Thyroid gland (tissue), 4 donors: ENCODE measurements at regions not wholly inside any gene's neighbourhood (a gene's known extent, or its start where the extent isn't known, plus 50 kb on each side); places are given as distances from the start of the nearest gene placed in this dataset.
"Not testable (repeated sequence)": the region's sequence is repeated elsewhere in the genome, so short reads cannot be mapped to it uniquely, and the experiment has no call there.

Experiments used
- DNase-seq, 2 donors: peaks; one replicate each; pipeline ENCODE4 v3.0.0-alpha.2; 2019
- H3K27ac ChIP-seq, 3 donors: fragments of 200-600 bp; sonication (generic); 1 replicate in 2 of 3; 2 replicates in 1 of 3; pipeline ENCODE4 v1.5.1; 2016 to 2019; ENCODE audit warnings: mild to moderate bottlenecking in 1 of 3, moderate library complexity in 1 of 3
- H3K27me3 ChIP-seq: fragments of 200-600 bp; sonication (generic); one replicate; pipeline ENCODE4 v1.5.1; 2019
- H3K36me3 ChIP-seq, 2 donors: fragments of 200-600 bp; sonication (generic); one replicate each; pipeline ENCODE4 v1.5.1; 2016 to 2019
- H3K4me1 ChIP-seq, 2 donors: fragments of 200-600 bp; sonication (generic); one replicate each; pipeline ENCODE4 v1.5.1; 2017 to 2019
- H3K4me3 ChIP-seq, 3 donors: fragments of 200-600 bp; sonication (generic); replicated peaks in 1 of 3; 1 replicate in 2 of 3; 2 replicates in 1 of 3; pipeline ENCODE4 v1.5.1; 2016; ENCODE audit warnings: mild to moderate bottlenecking in 1 of 3
- H3K9me3 ChIP-seq: fragments of 200-600 bp; sonication (generic); one replicate; pipeline ENCODE4 v1.5.1; 2017
- POLR2A ChIP-seq, 2 donors: fragments of 450-650 bp; IDR thresholded peaks; one replicate each; pipeline ENCODE4 v1.6.1; 2017; ENCODE audit warnings: antibody characterized with exemption in 2 of 2, mild to moderate bottlenecking in 2 of 2, moderate library complexity in 1 of 2
- WGBS, 2 donors: methylation state at CpG; one replicate each; pipeline ENCODE4 v1.1.5; 2017; 5-methylcytosine and 5-hydroxymethylcytosine counted together
- intact Hi-C: fragments of 100-400 bp; cut with DNase I; formaldehyde crosslinking; loops from one replicate; pipeline ENCODE4 v1.15.1; 2023
- TF ChIP-seq, protein P1 (sequence below), 6 experiments: fragments of 200-600 bp in 3 of 6; fragments of 450-650 bp in 3 of 6; sonication (generic) in 3 of 6; IDR thresholded peaks; one replicate each; pipeline ENCODE4 v1.5.1; 2016 to 2019; ENCODE audit warnings: antibody characterized with exemption in 6 of 6, mild to moderate bottlenecking in 2 of 6, inconsistent platforms in 1 of 6, moderate library complexity in 1 of 6

DNA sequence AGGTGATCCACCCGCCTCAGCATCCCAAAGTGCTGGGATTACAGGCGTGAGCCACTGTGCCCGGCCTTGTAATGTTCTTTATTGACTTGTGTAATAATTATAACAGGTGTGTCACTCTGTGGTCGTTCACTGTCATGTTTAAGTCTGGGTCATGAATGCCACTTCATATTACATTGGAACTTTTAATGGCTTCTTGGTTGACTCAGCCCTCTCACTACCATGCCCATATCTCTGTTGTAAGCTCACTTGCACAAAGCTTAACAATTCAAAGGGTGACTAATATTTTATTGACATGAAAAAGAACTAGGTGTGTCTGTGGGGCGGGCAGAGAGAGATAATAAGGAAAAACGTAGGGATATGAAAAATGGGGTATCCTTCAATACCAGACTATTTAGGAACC is 639.7 kb upstream of the ACTRT1 start:
- intact Hi-C loops, result no loop called here
- Histone ChIP-seq H3K9me3 (no peaks in the 10 kb centered on the region), H3K4me1 (no peaks in the 10 kb centered on the region), H3K36me3 (no peaks in the 10 kb centered on the region), H3K27ac (no peak overlapping the region), H3K4me3 (no peak overlapping the region), H3K27me3 (no peaks in the 10 kb centered on the region)
- TF ChIP-seq POLR2A (IDR thresholded peaks at IDR 0.05), result no peak
- WGBS, 2 donors, result 91 to 92% methylated on average over 4 of the region's 6 CpGs
- no peak for DNase-seq

DNA sequence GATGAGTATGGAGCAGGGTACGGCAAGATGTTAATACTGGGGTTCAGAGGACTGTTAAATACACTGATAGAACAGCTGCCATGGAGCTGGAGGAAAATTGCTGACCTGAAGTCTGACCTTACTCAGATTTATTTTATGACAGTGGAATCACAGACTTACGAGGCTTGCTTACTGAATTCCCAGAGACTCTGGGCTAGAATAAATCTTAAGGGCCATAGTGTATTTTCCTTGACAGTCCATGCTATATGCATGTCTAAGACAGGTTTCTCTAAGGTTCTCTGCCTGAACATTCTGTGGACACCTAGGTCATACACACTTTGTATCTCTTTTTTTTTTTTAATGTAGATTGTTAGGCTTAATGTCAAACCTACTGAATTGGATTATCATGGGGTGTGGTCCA is 633.2 kb upstream of the ACTRT1 start:
- Histone ChIP-seq H3K27ac (no peak overlapping the region), H3K4me3 (no peak overlapping the region), H3K27me3 (no peaks in the 10 kb centered on the region), H3K4me1 (no peaks in the 10 kb centered on the region), H3K36me3 (no peaks in the 10 kb centered on the region), H3K9me3 (no peaks in the 10 kb centered on the region)
- intact Hi-C loops, result no loop called here
- no peak for TF ChIP-seq POLR2A (IDR thresholded peaks at IDR 0.05)
- TF ChIP-seq, protein P1, sequence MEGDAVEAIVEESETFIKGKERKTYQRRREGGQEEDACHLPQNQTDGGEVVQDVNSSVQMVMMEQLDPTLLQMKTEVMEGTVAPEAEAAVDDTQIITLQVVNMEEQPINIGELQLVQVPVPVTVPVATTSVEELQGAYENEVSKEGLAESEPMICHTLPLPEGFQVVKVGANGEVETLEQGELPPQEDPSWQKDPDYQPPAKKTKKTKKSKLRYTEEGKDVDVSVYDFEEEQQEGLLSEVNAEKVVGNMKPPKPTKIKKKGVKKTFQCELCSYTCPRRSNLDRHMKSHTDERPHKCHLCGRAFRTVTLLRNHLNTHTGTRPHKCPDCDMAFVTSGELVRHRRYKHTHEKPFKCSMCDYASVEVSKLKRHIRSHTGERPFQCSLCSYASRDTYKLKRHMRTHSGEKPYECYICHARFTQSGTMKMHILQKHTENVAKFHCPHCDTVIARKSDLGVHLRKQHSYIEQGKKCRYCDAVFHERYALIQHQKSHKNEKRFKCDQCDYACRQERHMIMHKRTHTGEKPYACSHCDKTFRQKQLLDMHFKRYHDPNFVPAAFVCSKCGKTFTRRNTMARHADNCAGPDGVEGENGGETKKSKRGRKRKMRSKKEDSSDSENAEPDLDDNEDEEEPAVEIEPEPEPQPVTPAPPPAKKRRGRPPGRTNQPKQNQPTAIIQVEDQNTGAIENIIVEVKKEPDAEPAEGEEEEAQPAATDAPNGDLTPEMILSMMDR (IDR thresholded peaks at IDR 0.05), result no peak
- no peak for DNase-seq
- WGBS, 2 donors, result 75 to 86% methylated on average over 2 of the region's 2 CpGs

- no peak overlapping the region for H3K27ac ChIP-seq
- no peak for DNase-seq
- H3K36me3 ChIP-seq, result no peaks in the 10 kb centered on the region
- H3K4me3 ChIP-seq, result no peak overlapping the region
- no peaks in the 10 kb centered on the region for H3K4me1 ChIP-seq
- H3K27me3 ChIP-seq, result no peaks in the 10 kb centered on the region
- 73 to 87% methylated on average over 4 of the region's 4 CpGs for WGBS, 2 donors
- no peak for TF ChIP-seq POLR2A (IDR thresholded peaks at IDR 0.05)
- TF ChIP-seq, protein P1 (IDR thresholded peaks at IDR 0.05), result no peak
- intact Hi-C loops, result no loop called here
- H3K9me3 ChIP-seq, result no peaks in the 10 kb centered on the region
Measured at GRCh38 chrX:128676651-128677050, 624.4 kb upstream of the ACTRT1 start.

- H3K4me1 ChIP-seq, DNase-seq, H3K27me3 ChIP-seq, H3K9me3 ChIP-seq, H3K36me3 ChIP-seq, H3K4me3 ChIP-seq, H3K27ac ChIP-seq, intact Hi-C loops: not testable (repeated sequence)
- 73 to 83% methylated on average over 1 to 4 of the region's 9 CpGs for WGBS, 2 donors
Measured at GRCh38 chrX:128674326-128675086, 622.3 kb upstream of the ACTRT1 start.

DNA sequence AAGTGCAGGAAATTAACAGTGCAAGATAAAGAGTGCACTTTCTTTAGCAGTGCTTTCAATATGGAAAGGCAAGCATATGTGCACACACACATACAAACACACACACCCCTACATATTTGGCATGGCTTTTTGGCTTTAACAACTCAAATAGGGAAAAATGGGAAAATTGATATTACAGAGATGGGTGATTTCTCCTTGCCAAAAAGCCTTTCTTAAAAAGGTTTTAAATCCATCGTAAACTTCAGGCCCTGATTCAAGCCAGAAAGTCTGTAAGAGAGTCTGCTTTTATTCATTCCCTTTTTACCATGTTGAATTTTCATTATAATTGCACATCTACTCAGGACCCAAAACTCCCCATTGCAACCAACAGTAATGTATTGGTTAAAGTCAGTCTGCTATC is 612.0 kb upstream of the ACTRT1 start:
- no peaks in the 10 kb centered on the region for H3K27me3 ChIP-seq
- no peaks in the 10 kb centered on the region for H3K9me3 ChIP-seq
- H3K4me3 ChIP-seq, result no peak overlapping the region
- no peaks in the 10 kb centered on the region for H3K36me3 ChIP-seq
- no peak overlapping the region for H3K27ac ChIP-seq
- TF ChIP-seq, protein P1 (IDR thresholded peaks at IDR 0.05), result no peak
- TF ChIP-seq POLR2A (IDR thresholded peaks at IDR 0.05), result no peak
- DNase-seq, result no peak
- intact Hi-C loops, result no loop called here
- H3K4me1 ChIP-seq, result no peaks in the 10 kb centered on the region
- 79 to 97% methylated on average over 1 of the region's 1 CpG for WGBS, 2 donors

- TF ChIP-seq POLR2A (IDR thresholded peaks at IDR 0.05), result no peak
- TF ChIP-seq, protein P1 (IDR thresholded peaks at IDR 0.05), result no peak
- H3K9me3 ChIP-seq, result no peaks in the 10 kb centered on the region
- no peak overlapping the region for H3K4me3 ChIP-seq
- H3K27me3 ChIP-seq, result no peaks in the 10 kb centered on the region
- no peak overlapping the region for H3K27ac ChIP-seq
- DNase-seq, result no peak
- H3K36me3 ChIP-seq, result no peaks in the 10 kb centered on the region
- H3K4me1 ChIP-seq, result no peaks in the 10 kb centered on the region
- intact Hi-C loops, result no loop called here
- 15 to 18% methylated on average over 6 of the region's 6 CpGs for WGBS, 2 donors
Measured at GRCh38 chrX:128653524-128654060, 601.4 kb upstream of the ACTRT1 start.
